ENCODE measurements at regions not wholly inside any gene's neighbourhood (a gene's known extent, or its start where the extent isn't known, plus 50 kb on each side); places are given as distances from the start of the nearest gene placed in this dataset.

GRCh38 chr2:53243430-53243829 lies 524.2 kb upstream of the CHAC2 start (continued):
- TF ChIP-seq ZNF19 (tag by site-specific recombination; IDR thresholded peaks at IDR 0.05; ENCODE audit: low read depth): no peak
- no peak for TF ChIP-seq YY1 (tag by site-specific recombination; IDR thresholded peaks at IDR 0.05)
- no peak for TF ChIP-seq ZBTB10 (tag by site-specific recombination; IDR thresholded peaks at IDR 0.05)
- TF ChIP-seq ZNF362 (tag by site-specific recombination; IDR thresholded peaks at IDR 0.05): no peak
- TF ChIP-seq GLIS1 (tag by site-specific recombination; IDR thresholded peaks at IDR 0.05): no peak
- TF ChIP-seq ZNF654 (tag by site-specific recombination; IDR thresholded peaks at IDR 0.05; ENCODE audit: low read depth): no peak
- no peak for TF ChIP-seq SCRT2 (tag by site-specific recombination; IDR thresholded peaks at IDR 0.05)
- TF ChIP-seq ZNF335 (tag by site-specific recombination; conservative IDR thresholded peaks at IDR 0.05): no peak

- H3K9me3 ChIP-seq (ENCODE audit: control insufficient read depth, insufficient read depth, low read depth, low read length): no peaks in the 10 kb centered on the region
- no peak overlapping the region for H3K27ac ChIP-seq (ENCODE audit: extremely low read depth, low read depth, low read length)
- no peaks in the 10 kb centered on the region for H3K4me1 ChIP-seq (ENCODE audit: control insufficient read depth, insufficient read depth, low read length)
- CTCF ChIA-PET: no interaction called here
- no peaks in the 10 kb centered on the region for H3K36me3 ChIP-seq (ENCODE audit: control insufficient read depth in 2 of 2, insufficient read depth in 1 of 2, low read length in 2 of 2)
- POLR2A ChIA-PET: no interaction called here
- TF ChIP-seq PRDM6 (tag by site-specific recombination; IDR thresholded peaks at IDR 0.05) (no peak), ZNF350 (tag by site-specific recombination; IDR thresholded peaks at IDR 0.05) (no peak), ZBTB1 (tag by site-specific recombination; IDR thresholded peaks at IDR 0.05) (no peak), ZNF48 (tag by site-specific recombination; IDR thresholded peaks at IDR 0.05) (no peak), MZF1 (tag by site-specific recombination; IDR thresholded peaks at IDR 0.05; ENCODE audit: borderline replicate concordance) (no peak), ZNF26 (tag by site-specific recombination; IDR thresholded peaks at IDR 0.05) (no peak), ZNF843 (tag by site-specific recombination; IDR thresholded peaks at IDR 0.05) (no peak), ZNF280D (tag by site-specific recombination; IDR thresholded peaks at IDR 0.05) (no peak), ZNF266 (tag by site-specific recombination; IDR thresholded peaks at IDR 0.05; ENCODE audit: low read depth) (no peak)
- no peak overlapping the region for H3K4me3 ChIP-seq (ENCODE audit: low read depth, low read length)
These were observed 525.5 kb upstream of the CHAC2 start for GRCh38 chr2:53242090-53242489.
